ENCODE measurements at regions not wholly inside any gene's neighbourhood (a gene's known extent, or its start where the extent isn't known, plus 50 kb on each side); places are given as distances from the start of the nearest gene placed in this dataset.

DNA sequence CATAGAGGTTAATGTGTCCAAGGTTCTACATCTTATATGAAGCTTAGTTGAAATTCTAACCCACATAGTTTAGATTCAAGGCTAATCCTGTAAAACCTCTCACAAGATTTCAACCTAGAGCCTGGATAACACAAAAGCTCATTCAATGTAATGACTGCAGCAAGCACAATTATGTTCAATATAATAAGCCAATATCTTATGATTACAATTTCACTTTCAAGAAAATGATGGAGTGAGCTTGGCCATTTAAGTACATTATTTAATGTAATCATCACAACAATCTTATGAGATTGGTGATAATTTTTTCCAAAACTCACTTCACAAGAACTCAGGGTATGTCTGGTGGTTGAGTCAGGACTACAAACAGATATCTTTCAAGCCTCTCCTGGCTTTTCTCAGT lies 1140.8 kb upstream of the WWC1 start:
- Mint-ChIP-seq H3K4me3 (no peak overlapping the region), H3K27me3 (no peaks in the 10 kb centered on the region), H3K27ac (ENCODE audit: low read depth) (no peak overlapping the region), H3K9me3 (peaks cover 15% of the 10 kb centered on the region), H3K4me1 (no peaks in the 10 kb centered on the region), H3K36me3 (ENCODE audit: insufficient read depth) (no peaks in the 10 kb centered on the region)
- DNase-seq (ENCODE audit: low spot score in 2 of 2) (no peak), ATAC-seq (replicated peaks; ENCODE audit: extremely low read depth, poor library complexity, severe bottlenecking) (no peak)

DNA sequence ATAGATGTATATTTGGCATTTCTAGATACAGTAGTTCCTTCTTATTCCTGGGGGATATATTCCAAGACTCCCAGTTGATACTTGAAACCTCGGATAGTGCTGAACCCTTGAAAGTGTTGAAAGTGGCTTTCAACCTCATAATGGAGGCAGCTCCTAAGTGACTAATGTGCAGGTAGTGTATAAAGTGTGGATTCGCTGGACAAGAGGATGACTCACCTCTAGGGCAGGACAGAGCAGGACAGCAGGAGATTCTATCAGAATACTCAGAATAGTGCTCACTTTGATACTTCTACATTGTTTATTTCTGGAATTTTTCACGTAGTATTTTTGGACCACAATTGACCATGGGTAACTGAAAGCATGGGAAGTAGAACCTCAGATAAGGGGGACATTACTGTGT lies 1138.9 kb upstream of the WWC1 start:
- DNase-seq (ENCODE audit: low spot score in 2 of 2) (no peak), ATAC-seq (replicated peaks; ENCODE audit: extremely low read depth, poor library complexity, severe bottlenecking) (no peak)
- Mint-ChIP-seq H3K27ac (ENCODE audit: low read depth) (no peak overlapping the region), H3K4me3 (no peak overlapping the region), H3K4me1 (no peaks in the 10 kb centered on the region), H3K9me3 (peaks cover 15% of the 10 kb centered on the region), H3K36me3 (ENCODE audit: insufficient read depth) (no peaks in the 10 kb centered on the region), H3K27me3 (no peaks in the 10 kb centered on the region)

GRCh38 chr5:167155387-167156005 lies 1135.9 kb upstream of the WWC1 start:
- no peak overlapping the region for H3K4me3 Mint-ChIP-seq
- no peaks in the 10 kb centered on the region for H3K4me1 Mint-ChIP-seq
- ATAC-seq (replicated peaks; ENCODE audit: extremely low read depth, poor library complexity, severe bottlenecking) (no peak), DNase-seq (ENCODE audit: low spot score in 2 of 2) (no peak)
- H3K27me3 Mint-ChIP-seq = no peaks in the 10 kb centered on the region
- no peak overlapping the region for H3K27ac Mint-ChIP-seq (ENCODE audit: low read depth)
- H3K36me3 Mint-ChIP-seq (ENCODE audit: insufficient read depth) = no peaks in the 10 kb centered on the region
- H3K9me3 Mint-ChIP-seq = peaks cover 16% of the 10 kb centered on the region

DNA sequence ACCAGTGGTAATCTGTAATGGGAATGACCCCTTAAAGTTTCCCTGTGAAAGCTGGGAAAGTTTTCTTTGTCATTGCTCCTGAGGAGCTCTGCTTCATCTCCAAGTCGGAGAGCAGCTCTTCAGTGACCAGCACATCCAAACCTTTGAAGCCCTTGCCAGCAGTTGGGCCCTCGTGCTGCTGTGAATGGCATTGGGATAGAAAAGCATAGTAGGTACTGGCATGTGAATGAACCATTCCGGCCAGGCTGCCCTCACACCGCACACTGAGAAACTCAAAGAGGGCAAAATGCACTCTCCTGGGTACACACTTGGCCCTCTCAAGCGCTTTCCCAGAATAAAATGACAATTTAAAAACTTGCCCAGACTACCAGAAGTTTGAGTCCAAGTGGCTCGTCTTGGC lies 1135.0 kb upstream of the WWC1 start:
- Mint-ChIP-seq H3K4me1 (no peaks in the 10 kb centered on the region), H3K4me3 (no peak overlapping the region), H3K36me3 (ENCODE audit: insufficient read depth) (no peaks in the 10 kb centered on the region), H3K27ac (ENCODE audit: low read depth) (no peak overlapping the region), H3K27me3 (no peaks in the 10 kb centered on the region), H3K9me3 (peaks cover 19% of the 10 kb centered on the region)
- ATAC-seq (replicated peaks; ENCODE audit: extremely low read depth, poor library complexity, severe bottlenecking) (no peak), DNase-seq (ENCODE audit: low spot score in 2 of 2) (no peak)

GRCh38 chr5:167158588-167158987 lies 1132.9 kb upstream of the WWC1 start:
- H3K27me3 Mint-ChIP-seq = no peaks in the 10 kb centered on the region
- DNase-seq (ENCODE audit: low spot score in 2 of 2) = no peak
- no peak overlapping the region for H3K4me3 Mint-ChIP-seq
- no peaks in the 10 kb centered on the region for H3K4me1 Mint-ChIP-seq
- H3K27ac Mint-ChIP-seq (ENCODE audit: low read depth) = no peak overlapping the region
- ATAC-seq (replicated peaks; ENCODE audit: extremely low read depth, poor library complexity, severe bottlenecking) = no peak
- H3K36me3 Mint-ChIP-seq (ENCODE audit: insufficient read depth) = no peaks in the 10 kb centered on the region
- H3K9me3 Mint-ChIP-seq = peaks cover 10% of the 10 kb centered on the region

GRCh38 chr5:167160388-167160787 lies 1131.1 kb upstream of the WWC1 start:
- Mint-ChIP-seq H3K9me3 (peaks cover 10% of the 10 kb centered on the region), H3K27me3 (no peaks in the 10 kb centered on the region), H3K4me3 (no peak overlapping the region), H3K36me3 (ENCODE audit: insufficient read depth) (no peaks in the 10 kb centered on the region), H3K27ac (ENCODE audit: low read depth) (no peak overlapping the region), H3K4me1 (no peaks in the 10 kb centered on the region)
- DNase-seq (ENCODE audit: low spot score in 2 of 2) (no peak), ATAC-seq (replicated peaks; ENCODE audit: extremely low read depth, poor library complexity, severe bottlenecking) (no peak)

DNA sequence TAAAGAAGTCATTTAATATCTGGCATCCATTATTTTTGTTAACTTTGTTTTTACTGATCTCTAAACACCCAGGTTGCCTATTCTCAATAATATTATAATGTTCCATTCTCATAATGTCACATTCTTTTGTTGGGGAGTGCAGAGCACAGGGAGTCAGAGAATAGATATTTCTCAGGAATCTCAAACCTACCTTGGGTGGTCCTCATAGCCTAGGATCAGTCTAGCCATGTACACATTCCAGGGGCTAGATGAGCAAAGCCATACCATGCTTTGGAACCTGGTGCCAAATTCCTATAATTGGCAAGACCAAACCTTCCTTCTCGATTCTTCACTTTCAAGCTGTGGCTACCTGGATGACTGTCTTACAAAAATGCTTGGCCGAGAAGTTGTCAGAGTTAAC lies 1124.7 kb upstream of the WWC1 start:
- no peak for ATAC-seq (replicated peaks; ENCODE audit: extremely low read depth, poor library complexity, severe bottlenecking)

GRCh38 chr5:167167191-167167795 lies 1124.2 kb upstream of the WWC1 start:
- DNase-seq (ENCODE audit: low spot score in 2 of 2) (no peak), ATAC-seq (replicated peaks; ENCODE audit: extremely low read depth, poor library complexity, severe bottlenecking) (no peak)
- Mint-ChIP-seq H3K4me3 (no peak overlapping the region), H3K27me3 (no peaks in the 10 kb centered on the region), H3K4me1 (no peaks in the 10 kb centered on the region), H3K27ac (ENCODE audit: low read depth) (no peak overlapping the region), H3K9me3 (peaks cover 22% of the 10 kb centered on the region), H3K36me3 (ENCODE audit: insufficient read depth) (no peaks in the 10 kb centered on the region)

More for the DNA sequence above, 1124.7 kb upstream of the WWC1 start:
- H3K9me3 Mint-ChIP-seq = peaks cover 22% of the 10 kb centered on the region
- H3K36me3 Mint-ChIP-seq (ENCODE audit: insufficient read depth) = no peaks in the 10 kb centered on the region
- H3K27me3 Mint-ChIP-seq = no peaks in the 10 kb centered on the region
- no peak overlapping the region for H3K27ac Mint-ChIP-seq (ENCODE audit: low read depth)
- H3K4me3 Mint-ChIP-seq = no peak overlapping the region
- DNase-seq (ENCODE audit: low spot score in 2 of 2) = no peak
- no peaks in the 10 kb centered on the region for H3K4me1 Mint-ChIP-seq

DNA sequence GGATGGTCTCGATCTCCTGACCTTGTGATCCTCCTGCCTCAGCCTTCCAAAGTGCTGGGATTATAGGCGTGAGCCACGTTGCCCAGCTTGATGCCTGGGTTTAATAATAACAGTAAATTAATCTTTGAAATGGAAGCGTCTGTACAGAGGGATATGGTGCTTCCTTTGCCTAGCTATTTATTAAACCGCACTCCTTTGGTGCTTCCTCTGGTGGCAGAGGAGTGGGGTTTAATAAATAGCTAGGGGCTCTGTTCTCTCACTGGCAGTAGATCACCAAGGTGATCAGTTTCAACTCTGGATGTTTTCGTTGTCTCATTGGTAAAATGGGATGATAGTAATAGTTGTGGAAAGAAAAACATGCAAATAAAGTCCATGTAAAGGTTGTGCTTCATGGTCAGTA lies 1122.5 kb upstream of the WWC1 start:
- no peaks in the 10 kb centered on the region for H3K27me3 Mint-ChIP-seq
- peaks cover 22% of the 10 kb centered on the region for H3K9me3 Mint-ChIP-seq
- no peak for DNase-seq (ENCODE audit: low spot score in 2 of 2)
- no peak for ATAC-seq (replicated peaks; ENCODE audit: extremely low read depth, poor library complexity, severe bottlenecking)
- H3K36me3 Mint-ChIP-seq (ENCODE audit: insufficient read depth) = no peaks in the 10 kb centered on the region
- H3K27ac Mint-ChIP-seq (ENCODE audit: low read depth) = no peak overlapping the region
- H3K4me3 Mint-ChIP-seq = no peak overlapping the region
- no peaks in the 10 kb centered on the region for H3K4me1 Mint-ChIP-seq

DNA sequence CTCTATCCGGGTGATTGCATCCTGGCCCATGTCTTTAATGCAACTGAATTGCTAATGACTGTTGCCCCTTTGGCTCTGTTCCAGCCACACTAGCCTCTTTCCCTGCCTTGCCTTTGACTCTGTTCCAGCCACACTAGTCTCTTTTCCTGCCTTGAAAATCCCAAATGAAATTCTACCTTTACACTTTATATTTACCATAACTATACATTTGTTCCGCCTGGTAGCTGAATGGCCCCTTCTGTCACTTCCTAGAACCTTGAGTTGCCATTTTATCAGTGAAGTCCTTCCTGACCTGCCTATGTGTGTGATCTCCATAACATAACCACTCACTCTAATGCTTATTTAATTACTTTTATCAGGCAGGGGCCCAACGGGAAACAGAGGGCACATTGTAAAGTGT lies 1120.4 kb upstream of the WWC1 start:
- H3K4me3 Mint-ChIP-seq = no peak overlapping the region

DNA sequence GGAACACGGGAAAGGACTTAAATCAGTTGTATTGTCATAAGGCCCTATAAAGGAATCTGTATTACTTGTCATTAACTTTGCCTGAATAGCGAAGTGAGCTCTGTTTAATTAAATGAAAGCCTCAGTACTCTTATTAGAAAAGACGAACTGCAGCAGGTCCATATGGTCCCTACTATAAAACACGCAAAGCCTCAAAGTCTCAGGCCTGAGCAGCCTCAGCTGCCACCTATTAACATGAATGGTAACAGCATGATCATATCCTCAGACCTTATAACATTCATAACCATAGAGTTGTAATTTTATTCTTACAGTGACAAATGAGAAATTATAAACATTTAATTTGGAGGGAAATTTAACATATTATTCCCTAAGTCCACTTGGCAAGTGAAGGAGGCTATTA lies 1113.7 kb upstream of the WWC1 start:
- ATAC-seq (replicated peaks; ENCODE audit: extremely low read depth, poor library complexity, severe bottlenecking) (no peak), DNase-seq (ENCODE audit: low spot score in 2 of 2) (no peak)
- no peaks in the 10 kb centered on the region for H3K36me3 Mint-ChIP-seq (ENCODE audit: insufficient read depth)
- H3K27ac Mint-ChIP-seq (ENCODE audit: low read depth) = no peak overlapping the region
- H3K4me3 Mint-ChIP-seq = no peak overlapping the region
- H3K9me3 Mint-ChIP-seq = peaks cover 5% of the 10 kb centered on the region
- no peaks in the 10 kb centered on the region for H3K27me3 Mint-ChIP-seq
- H3K4me1 Mint-ChIP-seq = no peaks in the 10 kb centered on the region

More for the DNA sequence above, 1120.4 kb upstream of the WWC1 start:
- ATAC-seq (replicated peaks; ENCODE audit: extremely low read depth, poor library complexity, severe bottlenecking) = no peak
- no peak for DNase-seq (ENCODE audit: low spot score in 2 of 2)
- H3K9me3 Mint-ChIP-seq = peaks cover 22% of the 10 kb centered on the region
- no peak overlapping the region for H3K27ac Mint-ChIP-seq (ENCODE audit: low read depth)
- no peaks in the 10 kb centered on the region for H3K27me3 Mint-ChIP-seq
- H3K36me3 Mint-ChIP-seq (ENCODE audit: insufficient read depth) = no peaks in the 10 kb centered on the region
- H3K4me1 Mint-ChIP-seq = no peaks in the 10 kb centered on the region

DNA sequence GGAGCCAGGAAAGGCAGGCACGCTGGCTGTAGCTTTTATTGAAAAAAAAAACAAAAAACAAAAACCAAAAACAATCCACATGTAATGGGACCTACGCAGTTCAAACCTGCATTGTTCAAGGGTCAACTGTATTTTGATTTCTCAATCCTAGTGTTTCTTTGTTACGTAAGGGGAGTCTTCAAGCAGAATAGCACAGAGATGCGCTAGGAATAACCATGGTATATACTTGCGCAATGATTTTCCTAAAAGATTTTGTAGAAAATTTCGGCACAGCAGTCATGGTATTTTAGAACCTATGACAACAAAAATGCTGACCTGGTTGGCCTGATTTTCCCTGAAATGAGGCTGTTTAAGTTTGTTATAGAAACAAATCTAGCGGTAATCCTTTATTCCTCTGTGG lies 1110.5 kb upstream of the WWC1 start:
- H3K36me3 Mint-ChIP-seq (ENCODE audit: insufficient read depth) = no peaks in the 10 kb centered on the region
- H3K27ac Mint-ChIP-seq (ENCODE audit: low read depth) = no peak overlapping the region
- H3K4me3 Mint-ChIP-seq = no peak overlapping the region
- H3K27me3 Mint-ChIP-seq = no peaks in the 10 kb centered on the region
- H3K4me1 Mint-ChIP-seq = no peaks in the 10 kb centered on the region
- ATAC-seq (replicated peaks; ENCODE audit: extremely low read depth, poor library complexity, severe bottlenecking) (no peak), DNase-seq (ENCODE audit: low spot score in 2 of 2) (no peak)
- peaks cover 5% of the 10 kb centered on the region for H3K9me3 Mint-ChIP-seq

- H3K4me3 Mint-ChIP-seq = no peak overlapping the region
- no peaks in the 10 kb centered on the region for H3K36me3 Mint-ChIP-seq (ENCODE audit: insufficient read depth)
- no peak for ATAC-seq (replicated peaks; ENCODE audit: extremely low read depth, poor library complexity, severe bottlenecking)
- peaks cover 32% of the 10 kb centered on the region for H3K9me3 Mint-ChIP-seq
- H3K27ac Mint-ChIP-seq (ENCODE audit: low read depth) = no peak overlapping the region
- no peaks in the 10 kb centered on the region for H3K4me1 Mint-ChIP-seq
- no peak for DNase-seq (ENCODE audit: low spot score in 2 of 2)
- no peaks in the 10 kb centered on the region for H3K27me3 Mint-ChIP-seq
Measured at GRCh38 chr5:167205881-167206280, 1085.6 kb upstream of the WWC1 start.
